ENCODE measurements at regions not wholly inside any gene's neighbourhood (a gene's known extent, or its start where the extent isn't known, plus 50 kb on each side); places are given as distances from the start of the nearest gene placed in this dataset.

GRCh38 chr17:72498364-72499210 lies 377.8 kb downstream of the SOX9 start:
- TF ChIP-seq POLR2A (IDR thresholded peaks at IDR 0.05): no peak
- TF ChIP-seq, protein P1, sequence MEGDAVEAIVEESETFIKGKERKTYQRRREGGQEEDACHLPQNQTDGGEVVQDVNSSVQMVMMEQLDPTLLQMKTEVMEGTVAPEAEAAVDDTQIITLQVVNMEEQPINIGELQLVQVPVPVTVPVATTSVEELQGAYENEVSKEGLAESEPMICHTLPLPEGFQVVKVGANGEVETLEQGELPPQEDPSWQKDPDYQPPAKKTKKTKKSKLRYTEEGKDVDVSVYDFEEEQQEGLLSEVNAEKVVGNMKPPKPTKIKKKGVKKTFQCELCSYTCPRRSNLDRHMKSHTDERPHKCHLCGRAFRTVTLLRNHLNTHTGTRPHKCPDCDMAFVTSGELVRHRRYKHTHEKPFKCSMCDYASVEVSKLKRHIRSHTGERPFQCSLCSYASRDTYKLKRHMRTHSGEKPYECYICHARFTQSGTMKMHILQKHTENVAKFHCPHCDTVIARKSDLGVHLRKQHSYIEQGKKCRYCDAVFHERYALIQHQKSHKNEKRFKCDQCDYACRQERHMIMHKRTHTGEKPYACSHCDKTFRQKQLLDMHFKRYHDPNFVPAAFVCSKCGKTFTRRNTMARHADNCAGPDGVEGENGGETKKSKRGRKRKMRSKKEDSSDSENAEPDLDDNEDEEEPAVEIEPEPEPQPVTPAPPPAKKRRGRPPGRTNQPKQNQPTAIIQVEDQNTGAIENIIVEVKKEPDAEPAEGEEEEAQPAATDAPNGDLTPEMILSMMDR (IDR thresholded peaks at IDR 0.05): no peak
